GM13976 (cell line): ENCODE measurements at regions not wholly inside any gene's neighbourhood (a gene's known extent, or its start where the extent isn't known, plus 50 kb on each side); places are given as distances from the start of the nearest gene placed in this dataset.

ENCODE experiments used
- DNase-seq: peaks from one replicate; pipeline ENCODE4 v3.0.0; 2012; ENCODE audit warnings: low spot score
- CTCF ChIP-seq: IDR thresholded peaks from 2 replicates; pipeline ENCODE4 v1.5.1; 2012; ENCODE audit warnings: borderline replicate concordance, mild to moderate bottlenecking; ENCODE audit not compliant: insufficient read depth; ENCODE audit errors: extremely low read depth, missing control alignments, control extremely low read depth
- in situ Hi-C: fragments of 300-500 bp; cut with MboI; formaldehyde crosslinking; loops from one replicate; pipeline ENCODE4 v1.12.0; 2022; ENCODE audit warnings: low sequenced_read_pairs, mixed read lengths, inconsistent platforms; ENCODE audit not compliant: unreplicated experiment

DNA sequence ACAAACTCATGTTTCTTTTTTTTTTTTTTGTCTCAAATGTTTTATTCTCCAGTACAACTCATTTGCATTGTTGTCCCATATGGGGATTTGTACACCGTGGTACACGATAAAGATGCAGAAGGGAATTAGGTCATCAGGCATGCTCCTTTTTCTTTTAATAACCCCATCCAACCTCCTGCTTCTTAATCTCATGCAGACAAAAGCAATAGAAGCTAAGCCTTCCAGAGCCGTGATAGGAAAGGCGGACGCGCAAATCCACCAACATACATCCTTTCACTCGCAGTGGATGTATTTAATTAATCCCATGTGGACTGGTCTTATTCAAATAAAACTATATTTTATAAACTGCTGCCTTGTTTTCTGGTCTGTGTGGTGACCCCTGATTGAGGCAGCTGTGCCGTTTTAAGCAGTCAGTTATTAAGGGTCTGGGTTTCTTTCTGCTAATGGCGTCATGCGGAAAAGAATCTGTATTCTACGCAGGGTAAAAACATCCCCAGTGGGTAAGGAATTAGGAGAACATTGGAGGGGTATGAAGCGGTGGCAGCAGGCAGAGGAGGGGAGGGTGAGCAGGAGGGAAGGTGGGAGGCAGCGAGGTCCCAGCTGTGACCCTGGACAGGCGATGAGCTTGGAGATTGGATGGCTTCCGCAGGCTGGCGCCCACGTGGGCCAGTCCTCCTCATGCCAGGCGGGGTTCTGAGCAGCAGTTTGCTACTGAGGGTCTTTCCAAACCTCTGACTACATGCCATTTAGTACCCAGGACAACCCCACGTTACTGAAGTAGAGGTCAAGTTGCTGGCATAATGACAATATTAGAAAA, 172.8 kb downstream of the LINC00237 start:
- no peak for TF ChIP-seq CTCF
- DNase-seq: no peak
- in situ Hi-C loops: no loop called here

DNA sequence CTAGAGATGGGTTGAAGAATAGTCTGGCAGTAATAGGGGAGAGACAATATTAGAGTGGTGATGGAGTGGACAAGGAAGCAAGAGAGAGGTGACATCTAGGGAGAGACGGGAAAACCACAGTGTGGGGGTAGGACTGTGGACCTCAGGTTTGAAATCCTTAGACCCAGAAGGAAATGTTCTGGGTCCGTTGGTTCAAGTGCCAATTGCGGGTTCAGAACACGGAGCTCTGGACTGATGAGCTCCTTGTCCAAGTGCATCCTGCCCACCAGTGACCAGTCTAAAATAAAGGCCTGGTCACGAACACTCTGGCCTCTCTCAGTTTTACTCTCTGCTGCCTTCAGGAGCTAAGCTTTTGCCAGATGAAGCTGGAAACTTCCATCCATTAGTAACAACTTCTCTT, 174.0 kb downstream of the LINC00237 start:
- in situ Hi-C loops: no loop called here
- DNase-seq: no peak
- TF ChIP-seq CTCF: no peak

DNA sequence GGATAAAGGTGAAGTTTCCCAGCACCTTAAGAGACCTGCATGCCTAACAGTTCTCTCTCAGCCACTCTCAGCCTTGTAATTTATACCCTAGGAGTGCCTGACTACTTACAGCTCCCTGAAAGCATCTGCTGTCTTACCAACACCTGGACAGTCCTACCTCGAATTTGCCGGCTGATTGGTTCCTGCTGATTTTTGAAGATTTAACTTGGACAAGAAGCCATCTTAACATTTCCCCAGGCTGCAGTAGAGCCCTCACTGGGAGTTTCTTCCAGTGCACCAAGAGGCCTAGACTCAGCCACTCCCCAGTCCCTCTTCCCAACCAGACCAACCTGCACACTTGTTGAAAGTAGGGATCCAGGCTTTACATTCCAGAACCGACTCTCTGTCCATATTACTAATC, 174.5 kb downstream of the LINC00237 start:
- no peak for DNase-seq
- no peak for TF ChIP-seq CTCF
- in situ Hi-C loops: no loop called here

GRCh38 chr20:20931024-20931423, 175.1 kb downstream of the LINC00237 start:
- in situ Hi-C loops: no loop called here
- no peak for TF ChIP-seq CTCF
- DNase-seq: no peak

DNA sequence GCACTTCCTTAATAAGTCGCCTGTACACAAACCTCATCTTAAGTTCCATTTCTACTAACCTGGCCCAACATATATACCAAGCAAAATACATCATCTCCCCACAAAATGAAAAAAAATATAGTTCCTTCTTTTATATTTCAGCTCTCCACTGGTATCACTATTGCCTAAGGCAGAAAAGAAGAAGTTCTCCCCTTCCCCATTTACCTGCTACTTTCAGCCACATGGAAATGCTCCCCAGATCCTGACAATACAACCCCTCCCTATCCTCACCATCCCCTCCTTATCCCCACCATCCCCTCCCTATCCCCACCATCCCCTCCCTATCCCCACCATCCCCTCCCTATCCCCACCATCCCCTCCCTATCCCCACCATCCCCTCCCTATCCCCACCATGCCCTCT, 175.7 kb downstream of the LINC00237 start:
- no peak for TF ChIP-seq CTCF
- in situ Hi-C loops: no loop called here
- no peak for DNase-seq

- no peak for TF ChIP-seq CTCF
- DNase-seq: no peak
- in situ Hi-C loops: no loop called here
Observed at GRCh38 chr20:20929341-20929740, 176.8 kb downstream of the LINC00237 start.
